GM21367 (cell line): ENCODE measurements at regions not wholly inside any gene's neighbourhood (a gene's known extent, or its start where the extent isn't known, plus 50 kb on each side); places are given as distances from the start of the nearest gene placed in this dataset.

ENCODE experiments used
- ATAC-seq: cut with Tn5 transposase; IDR thresholded peaks from one replicate; pipeline ENCODE4 v1.9.1; 2021; ENCODE audit not compliant: unreplicated experiment

DNA sequence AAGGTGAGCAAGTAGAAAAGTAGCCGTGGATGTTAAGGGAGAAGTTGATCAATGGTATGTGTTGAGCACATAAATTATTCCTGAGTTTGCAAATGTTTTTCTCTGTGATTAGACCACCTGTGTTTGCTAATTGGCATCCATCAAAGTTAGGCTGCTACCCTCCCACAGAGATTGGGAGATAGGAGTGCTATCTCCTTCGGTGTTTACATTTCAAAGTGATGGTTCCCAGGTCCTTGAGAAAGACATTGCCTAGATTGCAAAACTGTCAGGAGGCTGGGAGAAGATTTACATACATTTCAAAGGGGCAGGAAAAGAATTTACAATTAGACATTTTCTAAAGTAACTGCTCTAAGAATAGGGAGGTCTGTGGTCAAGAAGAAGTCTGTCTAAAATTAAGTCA is 54.3 kb upstream of the CNTNAP4 start:
- no peak for ATAC-seq

DNA sequence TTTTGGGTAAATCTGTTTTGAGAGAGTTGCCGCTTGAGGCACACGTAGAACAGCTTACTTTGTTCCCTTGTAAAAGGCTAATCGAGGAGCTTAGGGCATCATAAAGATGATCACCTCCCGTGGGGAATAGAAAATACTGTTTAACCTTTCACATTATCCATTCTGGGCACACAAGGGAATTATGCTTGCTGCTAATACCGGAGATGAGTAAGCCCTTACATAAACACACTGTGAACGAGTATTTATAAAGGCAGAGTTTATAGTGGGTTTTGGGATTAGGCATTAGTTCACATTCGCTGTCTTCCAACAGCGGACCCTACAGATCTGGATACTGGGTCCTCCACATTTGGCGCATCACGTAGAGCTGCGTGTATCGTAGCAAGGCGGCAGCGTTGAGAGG is 51.2 kb upstream of the CNTNAP4 start:
- no peak for ATAC-seq

DNA sequence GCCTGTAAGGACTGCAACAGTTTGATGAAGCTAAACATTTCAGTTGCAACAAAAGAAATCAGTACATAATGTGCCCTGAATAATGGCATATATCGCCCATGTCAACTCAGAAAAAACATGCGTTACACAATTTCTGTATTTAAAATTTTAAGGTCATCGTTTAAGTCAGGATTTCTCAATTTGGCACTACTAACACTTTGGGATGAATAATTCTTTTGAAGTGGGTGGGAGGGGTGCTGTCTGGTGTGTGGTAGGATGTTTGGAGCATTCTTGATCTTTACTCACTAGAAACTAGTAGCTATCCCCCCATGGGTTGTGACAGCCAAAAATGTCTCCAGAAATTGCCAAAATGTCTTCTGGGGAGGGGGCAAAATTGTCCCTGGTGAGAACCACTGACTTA is 50.7 kb upstream of the CNTNAP4 start:
- no peak for ATAC-seq
